ENCODE measurements at regions not wholly inside any gene's neighbourhood (a gene's known extent, or its start where the extent isn't known, plus 50 kb on each side); places are given as distances from the start of the nearest gene placed in this dataset.

GRCh38 chr3:127395663-127396355 is 108.0 kb upstream of the PRR20G start:
- Mint-ChIP-seq H3K9me3 (peaks cover 3% of the 10 kb centered on the region), H3K27me3 (ENCODE audit: low read depth) (peaks cover 12% of the 10 kb centered on the region), H3K36me3 (ENCODE audit: low read depth) (no peaks in the 10 kb centered on the region), H3K4me1 (peaks cover 12% of the 10 kb centered on the region), H3K4me3 (no peak overlapping the region), H3K27ac (no peak overlapping the region)
- no peak for TF ChIP-seq CTCF (IDR thresholded peaks at IDR 0.05; ENCODE audit: unreplicated experiment in 3 of 3)

GRCh38 chr3:127394984-127395662 is 107.3 kb upstream of the PRR20G start:
- H3K4me1 Mint-ChIP-seq: peaks cover 12% of the 10 kb centered on the region
- peaks cover 12% of the 10 kb centered on the region for H3K27me3 Mint-ChIP-seq (ENCODE audit: low read depth)
- no peaks in the 10 kb centered on the region for H3K9me3 Mint-ChIP-seq
- no peak overlapping the region for H3K27ac Mint-ChIP-seq
- H3K36me3 Mint-ChIP-seq (ENCODE audit: low read depth): no peaks in the 10 kb centered on the region
- H3K4me3 Mint-ChIP-seq: no peak overlapping the region
- no peak for TF ChIP-seq CTCF (IDR thresholded peaks at IDR 0.05; ENCODE audit: unreplicated experiment in 3 of 3)

DNA sequence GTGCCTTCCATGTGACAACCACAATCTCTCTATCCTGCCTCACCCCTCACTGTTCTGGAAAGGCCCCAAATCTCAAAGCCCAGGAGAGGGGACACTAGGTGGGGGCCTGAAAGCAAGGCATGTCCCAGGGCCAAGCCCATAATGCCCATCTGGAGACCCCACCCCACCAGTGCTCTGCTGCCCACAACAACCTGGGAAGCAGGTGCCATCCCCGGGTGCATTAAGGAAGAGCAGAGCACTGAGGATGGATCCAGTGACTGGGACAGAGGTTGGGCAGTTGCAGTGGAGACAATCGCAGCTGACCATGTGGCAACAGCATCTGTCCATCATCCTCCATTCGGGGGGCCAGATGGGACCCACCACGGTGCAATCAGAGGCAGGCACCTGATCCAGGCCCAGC is 106.2 kb upstream of the PRR20G start:
- no peak for TF ChIP-seq CTCF (IDR thresholded peaks at IDR 0.05; ENCODE audit: unreplicated experiment in 3 of 3)
- Mint-ChIP-seq H3K27me3 (ENCODE audit: low read depth) (peaks cover 12% of the 10 kb centered on the region), H3K4me3 (no peak overlapping the region), H3K27ac (no peak overlapping the region), H3K9me3 (no peaks in the 10 kb centered on the region), H3K4me1 (peaks cover 12% of the 10 kb centered on the region), H3K36me3 (ENCODE audit: low read depth) (no peaks in the 10 kb centered on the region)

DNA sequence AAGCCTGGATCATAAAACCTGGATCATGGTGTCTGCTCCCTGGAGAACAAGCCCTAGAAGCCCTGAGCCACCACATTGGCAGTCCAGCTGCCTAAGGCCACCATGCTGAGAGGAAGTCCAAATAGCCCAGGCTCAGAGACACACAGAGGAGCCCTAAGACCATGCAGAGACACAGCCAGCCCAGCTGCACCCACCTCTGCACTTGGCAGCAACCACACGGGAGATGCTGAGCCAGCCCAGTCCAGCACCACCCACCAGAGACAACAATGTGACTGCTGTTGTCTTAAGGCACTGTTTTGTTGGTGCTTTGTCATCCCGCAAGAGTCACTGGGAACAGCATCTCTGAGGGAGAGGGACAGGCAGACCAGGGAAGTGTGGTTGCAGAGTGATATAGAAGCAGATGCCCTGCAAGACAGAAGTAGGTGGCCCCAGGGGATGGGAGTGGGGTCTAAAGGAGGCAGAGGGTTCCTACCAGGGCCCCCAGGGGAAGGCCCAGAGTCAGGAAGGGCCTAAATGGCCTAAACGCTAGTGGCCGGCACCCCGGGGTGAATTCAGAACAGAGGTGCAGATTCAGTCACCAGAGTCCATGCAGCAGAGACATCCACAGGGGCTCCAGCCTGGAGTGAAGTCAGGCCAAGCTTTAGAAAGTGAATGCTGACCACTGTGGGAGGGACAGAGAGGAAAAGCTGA is 105.4 kb upstream of the PRR20G start:
- Mint-ChIP-seq H3K27ac (no peak overlapping the region), H3K36me3 (ENCODE audit: low read depth) (no peaks in the 10 kb centered on the region), H3K4me1 (peaks cover 12% of the 10 kb centered on the region), H3K4me3 (no peak overlapping the region), H3K9me3 (no peaks in the 10 kb centered on the region), H3K27me3 (ENCODE audit: low read depth) (peaks cover 12% of the 10 kb centered on the region)
- no peak for TF ChIP-seq CTCF (IDR thresholded peaks at IDR 0.05; ENCODE audit: unreplicated experiment in 3 of 3)

DNA sequence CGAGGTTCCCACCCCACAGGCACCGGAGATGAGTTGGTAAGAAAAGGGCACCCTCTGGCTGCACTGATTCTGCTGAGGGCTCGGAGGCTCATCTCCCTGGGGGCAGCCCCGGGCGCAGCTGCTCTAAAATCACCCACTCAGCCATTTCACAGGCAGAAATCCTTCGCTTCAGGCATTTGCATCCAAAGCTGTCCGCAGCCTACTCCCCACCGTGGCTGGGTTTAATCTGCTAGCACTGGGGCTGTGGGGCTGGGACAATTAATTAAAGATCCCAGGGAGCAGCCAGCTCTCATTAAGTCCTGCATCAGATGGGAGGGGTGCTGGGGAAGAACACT is 104.3 kb upstream of the PRR20G start:
- peaks cover 12% of the 10 kb centered on the region for H3K27me3 Mint-ChIP-seq (ENCODE audit: low read depth)
- H3K27ac Mint-ChIP-seq: no peak overlapping the region
- H3K36me3 Mint-ChIP-seq (ENCODE audit: low read depth): no peaks in the 10 kb centered on the region
- no peak for TF ChIP-seq CTCF (IDR thresholded peaks at IDR 0.05; ENCODE audit: unreplicated experiment in 3 of 3)
- no peak overlapping the region for H3K4me3 Mint-ChIP-seq
- H3K4me1 Mint-ChIP-seq: peaks cover 12% of the 10 kb centered on the region
- H3K9me3 Mint-ChIP-seq: no peaks in the 10 kb centered on the region
